ENCODE measurements at regions not wholly inside any gene's neighbourhood (a gene's known extent, or its start where the extent isn't known, plus 50 kb on each side); places are given as distances from the start of the nearest gene placed in this dataset.

DNA sequence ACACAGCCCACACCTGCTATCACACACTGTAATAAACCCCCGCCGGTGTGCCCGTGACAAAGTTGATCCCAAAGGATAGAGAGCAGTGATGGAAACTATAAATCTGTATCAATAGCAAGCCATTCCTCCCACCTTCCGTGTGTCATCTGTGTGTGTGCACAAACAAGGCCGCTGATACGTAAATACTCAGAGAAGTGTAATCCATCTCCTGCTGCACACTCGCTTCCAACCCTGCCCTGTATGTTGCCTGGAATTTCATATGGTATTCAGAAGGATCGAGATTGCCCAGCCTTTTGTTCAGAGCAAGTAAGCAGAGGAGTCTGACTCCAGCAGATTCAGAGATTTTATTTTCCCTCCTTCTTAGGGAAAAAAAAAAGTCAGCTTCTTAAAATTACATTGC lies 581.1 kb upstream of the ZFHX3 start:
- TF ChIP-seq, protein P1, sequence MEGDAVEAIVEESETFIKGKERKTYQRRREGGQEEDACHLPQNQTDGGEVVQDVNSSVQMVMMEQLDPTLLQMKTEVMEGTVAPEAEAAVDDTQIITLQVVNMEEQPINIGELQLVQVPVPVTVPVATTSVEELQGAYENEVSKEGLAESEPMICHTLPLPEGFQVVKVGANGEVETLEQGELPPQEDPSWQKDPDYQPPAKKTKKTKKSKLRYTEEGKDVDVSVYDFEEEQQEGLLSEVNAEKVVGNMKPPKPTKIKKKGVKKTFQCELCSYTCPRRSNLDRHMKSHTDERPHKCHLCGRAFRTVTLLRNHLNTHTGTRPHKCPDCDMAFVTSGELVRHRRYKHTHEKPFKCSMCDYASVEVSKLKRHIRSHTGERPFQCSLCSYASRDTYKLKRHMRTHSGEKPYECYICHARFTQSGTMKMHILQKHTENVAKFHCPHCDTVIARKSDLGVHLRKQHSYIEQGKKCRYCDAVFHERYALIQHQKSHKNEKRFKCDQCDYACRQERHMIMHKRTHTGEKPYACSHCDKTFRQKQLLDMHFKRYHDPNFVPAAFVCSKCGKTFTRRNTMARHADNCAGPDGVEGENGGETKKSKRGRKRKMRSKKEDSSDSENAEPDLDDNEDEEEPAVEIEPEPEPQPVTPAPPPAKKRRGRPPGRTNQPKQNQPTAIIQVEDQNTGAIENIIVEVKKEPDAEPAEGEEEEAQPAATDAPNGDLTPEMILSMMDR (IDR thresholded peaks at IDR 0.05) = no peak
- TF ChIP-seq POLR2A (IDR thresholded peaks at IDR 0.05) = no peak

All from right lobe of liver (tissue), 4 donors.